ENCODE measurements at regions not wholly inside any gene's neighbourhood (a gene's known extent, or its start where the extent isn't known, plus 50 kb on each side); places are given as distances from the start of the nearest gene placed in this dataset.

GRCh38 chr4:180726611-180727010 lies 1516.6 kb upstream of the TENM3 start:
- Mint-ChIP-seq H3K36me3 (no peaks in the 10 kb centered on the region), H3K27me3 (no peaks in the 10 kb centered on the region), H3K27ac (no peak overlapping the region), H3K9me3 (peaks cover 5 to 7% (median 5%) of the 10 kb centered on the region in 3 donors), H3K4me3 (no peak overlapping the region), H3K4me1 (no peaks in the 10 kb centered on the region)

GRCh38 chr4:180727478-180727877 lies 1515.7 kb upstream of the TENM3 start:
- Mint-ChIP-seq H3K9me3 (peaks cover 5 to 6% (median 6%) of the 10 kb centered on the region in 3 donors), H3K36me3 (no peaks in the 10 kb centered on the region), H3K27ac (no peak overlapping the region), H3K4me1 (no peaks in the 10 kb centered on the region), H3K27me3 (no peaks in the 10 kb centered on the region), H3K4me3 (no peak overlapping the region)

GRCh38 chr4:180734753-180735432 lies 1508.3 kb upstream of the TENM3 start:
- H3K9me3 Mint-ChIP-seq: peaks cover 3 to 26% (median 11%) of the 10 kb centered on the region in 3 donors
- no peaks in the 10 kb centered on the region for H3K27me3 Mint-ChIP-seq
- H3K4me1 Mint-ChIP-seq: no peaks in the 10 kb centered on the region
- H3K27ac Mint-ChIP-seq: peak overlapping the region in 1 of 3 donors; percentile 4
- H3K4me3 Mint-ChIP-seq: no peak overlapping the region
- H3K36me3 Mint-ChIP-seq: no peaks in the 10 kb centered on the region

- H3K9me3 Mint-ChIP-seq: peaks cover 1 to 11% (median 3%) of the 10 kb centered on the region in 3 donors
- H3K27me3 Mint-ChIP-seq: no peaks in the 10 kb centered on the region
- H3K27ac Mint-ChIP-seq: no peak overlapping the region
- no peaks in the 10 kb centered on the region for H3K4me1 Mint-ChIP-seq
- H3K4me3 Mint-ChIP-seq: no peak overlapping the region
- no peaks in the 10 kb centered on the region for H3K36me3 Mint-ChIP-seq
Observed at GRCh38 chr4:180741703-180742102, 1501.5 kb upstream of the TENM3 start.

- Mint-ChIP-seq H3K4me3 (no peak overlapping the region), H3K36me3 (no peaks in the 10 kb centered on the region), H3K4me1 (no peaks in the 10 kb centered on the region), H3K27ac (no peak overlapping the region), H3K9me3 (peaks cover 0 to 3% (median 2%) of the 10 kb centered on the region in 3 donors), H3K27me3 (no peaks in the 10 kb centered on the region)
Observed at GRCh38 chr4:180745019-180745418, 1498.2 kb upstream of the TENM3 start.

- Mint-ChIP-seq H3K4me1 (no peaks in the 10 kb centered on the region), H3K4me3 (no peak overlapping the region), H3K27ac (no peak overlapping the region), H3K36me3 (no peaks in the 10 kb centered on the region), H3K27me3 (no peaks in the 10 kb centered on the region), H3K9me3 (peaks cover 0 to 10% (median 9%) of the 10 kb centered on the region in 3 donors)
Observed at GRCh38 chr4:180751009-180751408, 1492.2 kb upstream of the TENM3 start.

- H3K27me3 Mint-ChIP-seq: no peaks in the 10 kb centered on the region
- H3K4me3 Mint-ChIP-seq: no peak overlapping the region
- no peak overlapping the region for H3K27ac Mint-ChIP-seq
- no peaks in the 10 kb centered on the region for H3K4me1 Mint-ChIP-seq
- no peaks in the 10 kb centered on the region for H3K36me3 Mint-ChIP-seq
- peaks cover 0 to 9% (median 4%) of the 10 kb centered on the region in 3 donors for H3K9me3 Mint-ChIP-seq
Observed at GRCh38 chr4:180757927-180758326, 1485.3 kb upstream of the TENM3 start.

- Mint-ChIP-seq H3K4me3 (no peak overlapping the region), H3K36me3 (no peaks in the 10 kb centered on the region), H3K27ac (no peak overlapping the region), H3K27me3 (no peaks in the 10 kb centered on the region), H3K4me1 (no peaks in the 10 kb centered on the region), H3K9me3 (peaks cover 0 to 8% (median 3%) of the 10 kb centered on the region in 3 donors)
Observed at GRCh38 chr4:180766045-180766444, 1477.2 kb upstream of the TENM3 start.

- Mint-ChIP-seq H3K27ac (no peak overlapping the region), H3K27me3 (no peaks in the 10 kb centered on the region), H3K36me3 (no peaks in the 10 kb centered on the region), H3K9me3 (peaks cover 0 to 8% (median 3%) of the 10 kb centered on the region in 3 donors), H3K4me1 (no peaks in the 10 kb centered on the region), H3K4me3 (no peak overlapping the region)
Observed at GRCh38 chr4:180766944-180767729, 1476.1 kb upstream of the TENM3 start.

GRCh38 chr4:180768610-180769009 lies 1474.6 kb upstream of the TENM3 start:
- Mint-ChIP-seq H3K27me3 (no peaks in the 10 kb centered on the region), H3K36me3 (no peaks in the 10 kb centered on the region), H3K4me3 (no peak overlapping the region), H3K4me1 (no peaks in the 10 kb centered on the region), H3K27ac (no peak overlapping the region), H3K9me3 (peaks cover 2 to 8% (median 3%) of the 10 kb centered on the region in 3 donors)

GRCh38 chr4:180769791-180770190 lies 1473.4 kb upstream of the TENM3 start:
- Mint-ChIP-seq H3K9me3 (peaks cover 3 to 10% (median 5%) of the 10 kb centered on the region in 3 donors), H3K36me3 (no peaks in the 10 kb centered on the region), H3K27ac (no peak overlapping the region), H3K4me3 (no peak overlapping the region), H3K4me1 (no peaks in the 10 kb centered on the region), H3K27me3 (no peaks in the 10 kb centered on the region)

- Mint-ChIP-seq H3K27ac (no peak overlapping the region), H3K4me3 (no peak overlapping the region), H3K36me3 (no peaks in the 10 kb centered on the region), H3K4me1 (no peaks in the 10 kb centered on the region), H3K9me3 (peaks cover 3 to 10% (median 5%) of the 10 kb centered on the region in 3 donors), H3K27me3 (no peaks in the 10 kb centered on the region)
Observed at GRCh38 chr4:180770265-180770664, 1472.9 kb upstream of the TENM3 start.

- H3K36me3 Mint-ChIP-seq: no peaks in the 10 kb centered on the region
- no peaks in the 10 kb centered on the region for H3K27me3 Mint-ChIP-seq
Observed at GRCh38 chr4:180784940-180785339, 1458.3 kb upstream of the TENM3 start.

GRCh38 chr4:180788729-180789128 lies 1454.5 kb upstream of the TENM3 start:
- Mint-ChIP-seq H3K27me3 (no peaks in the 10 kb centered on the region), H3K4me1 (no peaks in the 10 kb centered on the region), H3K4me3 (no peak overlapping the region), H3K27ac (no peak overlapping the region), H3K36me3 (no peaks in the 10 kb centered on the region), H3K9me3 (peaks cover 0 to 4% (median 2%) of the 10 kb centered on the region in 3 donors)

More at GRCh38 chr4:180784940-180785339, 1458.3 kb upstream of the TENM3 start:
- H3K27ac Mint-ChIP-seq: no peak overlapping the region
- H3K9me3 Mint-ChIP-seq: peaks cover 0 to 5% (median 4%) of the 10 kb centered on the region in 3 donors
- H3K4me3 Mint-ChIP-seq: no peak overlapping the region
- no peaks in the 10 kb centered on the region for H3K4me1 Mint-ChIP-seq

- no peak overlapping the region for H3K27ac Mint-ChIP-seq
- no peaks in the 10 kb centered on the region for H3K36me3 Mint-ChIP-seq
- no peak overlapping the region for H3K4me3 Mint-ChIP-seq
- H3K9me3 Mint-ChIP-seq: peaks cover 0 to 4% (median 2%) of the 10 kb centered on the region in 3 donors
- no peaks in the 10 kb centered on the region for H3K27me3 Mint-ChIP-seq
- H3K4me1 Mint-ChIP-seq: no peaks in the 10 kb centered on the region
Observed at GRCh38 chr4:180789929-180790328, 1453.3 kb upstream of the TENM3 start.

Measured in IgD-negative memory B cell (primary cell).